ENCODE measurements at regions not wholly inside any gene's neighbourhood (a gene's known extent, or its start where the extent isn't known, plus 50 kb on each side); places are given as distances from the start of the nearest gene placed in this dataset.

DNA sequence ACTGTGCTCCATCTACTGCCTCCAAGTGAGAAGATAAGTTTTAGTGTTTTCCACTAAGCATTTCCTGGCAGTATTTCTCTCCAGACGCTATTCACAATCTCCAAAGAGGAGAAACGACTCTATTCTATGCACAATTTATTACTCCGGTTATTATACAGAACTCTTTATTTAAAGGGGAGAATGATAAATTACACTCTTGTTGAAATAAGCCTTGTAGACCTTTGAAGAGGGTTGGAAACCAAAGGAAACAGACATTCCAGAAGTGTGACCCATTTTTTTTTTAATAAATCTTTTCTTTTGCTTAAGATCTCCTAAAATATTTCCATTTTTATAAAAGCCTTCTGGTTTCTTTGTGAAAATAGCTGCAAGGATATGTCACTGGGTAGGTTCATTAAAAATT, 76.1 kb upstream of the HDAC9 start:
- Mint-ChIP-seq H3K4me1 (no peaks in the 10 kb centered on the region), H3K9me3 (peaks cover 0 to 2% (median 0%) of the 10 kb centered on the region in 8 donors), H3K36me3 (no peaks in the 10 kb centered on the region), H3K27me3 (peaks cover 0 to 1% of the 10 kb centered on the region in 2 donors), H3K4me3 (no peak overlapping the region), H3K27ac (no peak overlapping the region)
- Histone ChIP-seq H3K36me3 (ENCODE audit: insufficient read depth, low read length) (no peaks in the 10 kb centered on the region), H3K27ac (ENCODE audit: low read depth, low read length) (no peak overlapping the region), H3K9me3 (ENCODE audit: control insufficient read depth in 1 of 2, low read length in 2 of 2) (no peaks in the 10 kb centered on the region), H3K4me1 (ENCODE audit: insufficient read depth, low read length) (no peaks in the 10 kb centered on the region), H3K4me3 (ENCODE audit: low read length in 2 of 2) (no peak overlapping the region), H3K27me3 (ENCODE audit: insufficient read depth, low read length) (no peaks in the 10 kb centered on the region)
- intact Hi-C loops (cut with micrococcal nuclease): no loop called here
- ChIA-PET CTCF (ENCODE audit: partially characterized antibody) (no interaction called here), POLR2A (ENCODE audit: partially characterized antibody) (no interaction called here)
- no peak for DNase-seq

DNA sequence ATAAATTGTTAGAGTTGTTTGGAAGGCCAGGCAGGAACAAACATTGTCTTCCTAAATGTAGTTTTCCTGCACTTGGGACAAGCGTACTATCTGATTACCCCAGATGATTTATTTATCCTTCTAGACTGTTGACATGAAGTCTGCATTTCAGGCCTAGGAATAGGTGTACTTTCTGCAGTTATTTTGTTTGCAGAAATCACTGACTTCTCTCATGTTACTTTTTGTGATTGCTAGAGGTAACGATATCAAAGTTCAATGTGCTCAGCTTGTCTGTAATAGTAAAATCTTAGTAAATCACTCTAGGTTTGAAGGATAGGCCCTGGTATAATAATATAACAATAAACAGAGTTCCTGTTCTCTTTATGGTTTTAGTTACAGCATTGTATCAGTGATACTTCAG, 75.4 kb upstream of the HDAC9 start:
- intact Hi-C loops (cut with micrococcal nuclease): no loop called here
- CTCF ChIA-PET (ENCODE audit: partially characterized antibody): no interaction called here

DNA sequence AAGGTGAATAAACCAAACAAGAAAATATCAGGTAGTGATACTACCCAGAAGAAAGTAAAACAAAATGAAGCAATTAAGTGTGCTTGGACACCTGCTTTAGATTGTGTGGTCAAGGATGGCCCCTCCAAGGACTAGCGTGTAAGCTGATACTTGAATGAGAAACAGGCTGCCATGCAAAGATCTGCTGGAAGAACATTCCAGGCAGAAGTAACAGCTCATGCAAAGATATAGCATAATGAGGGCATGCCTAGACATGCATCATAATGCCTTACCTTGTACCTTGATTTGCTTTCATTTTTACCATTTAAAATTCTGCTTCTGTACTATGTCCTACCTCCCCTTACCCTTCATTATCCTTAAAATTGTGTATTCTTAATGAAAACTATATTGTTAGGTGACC, 74.8 kb upstream of the HDAC9 start:
- Mint-ChIP-seq H3K9me3 (no peaks in the 10 kb centered on the region), H3K36me3 (no peaks in the 10 kb centered on the region), H3K4me1 (no peaks in the 10 kb centered on the region), H3K27ac (no peak overlapping the region), H3K27me3 (no peaks in the 10 kb centered on the region), H3K4me3 (no peak overlapping the region)
- intact Hi-C loops (cut with micrococcal nuclease): no loop called here
- H3K27ac ChIP-seq (ENCODE audit: low read depth, low read length): no peak overlapping the region
- no peak for DNase-seq
- POLR2A ChIA-PET (ENCODE audit: partially characterized antibody): no interaction called here
- no peaks in the 10 kb centered on the region for H3K27me3 ChIP-seq (ENCODE audit: insufficient read depth, low read length)
- CTCF ChIA-PET (ENCODE audit: partially characterized antibody): no interaction called here
- H3K36me3 ChIP-seq (ENCODE audit: insufficient read depth, low read length): no peaks in the 10 kb centered on the region
- H3K4me1 ChIP-seq (ENCODE audit: insufficient read depth, low read length): no peaks in the 10 kb centered on the region
- no peaks in the 10 kb centered on the region for H3K9me3 ChIP-seq (ENCODE audit: control insufficient read depth in 1 of 2, low read length in 2 of 2)
- no peak overlapping the region for H3K4me3 ChIP-seq (ENCODE audit: low read length in 2 of 2)

More for the DNA sequence above, 75.4 kb upstream of the HDAC9 start:
- Mint-ChIP-seq H3K36me3 (no peaks in the 10 kb centered on the region), H3K4me1 (no peaks in the 10 kb centered on the region), H3K27ac (no peak overlapping the region), H3K4me3 (no peak overlapping the region), H3K9me3 (no peaks in the 10 kb centered on the region), H3K27me3 (peaks cover 0 to under 1% of the 10 kb centered on the region in 2 donors)
- H3K4me3 ChIP-seq (ENCODE audit: low read length in 2 of 2): no peak overlapping the region
- H3K9me3 ChIP-seq (ENCODE audit: control insufficient read depth in 1 of 2, low read length in 2 of 2): no peaks in the 10 kb centered on the region
- no peaks in the 10 kb centered on the region for H3K36me3 ChIP-seq (ENCODE audit: insufficient read depth, low read length)
- H3K27me3 ChIP-seq (ENCODE audit: insufficient read depth, low read length): no peaks in the 10 kb centered on the region
- H3K4me1 ChIP-seq (ENCODE audit: insufficient read depth, low read length): no peaks in the 10 kb centered on the region
- POLR2A ChIA-PET (ENCODE audit: partially characterized antibody): no interaction called here
- DNase-seq: no peak
- H3K27ac ChIP-seq (ENCODE audit: low read depth, low read length): no peak overlapping the region

DNA sequence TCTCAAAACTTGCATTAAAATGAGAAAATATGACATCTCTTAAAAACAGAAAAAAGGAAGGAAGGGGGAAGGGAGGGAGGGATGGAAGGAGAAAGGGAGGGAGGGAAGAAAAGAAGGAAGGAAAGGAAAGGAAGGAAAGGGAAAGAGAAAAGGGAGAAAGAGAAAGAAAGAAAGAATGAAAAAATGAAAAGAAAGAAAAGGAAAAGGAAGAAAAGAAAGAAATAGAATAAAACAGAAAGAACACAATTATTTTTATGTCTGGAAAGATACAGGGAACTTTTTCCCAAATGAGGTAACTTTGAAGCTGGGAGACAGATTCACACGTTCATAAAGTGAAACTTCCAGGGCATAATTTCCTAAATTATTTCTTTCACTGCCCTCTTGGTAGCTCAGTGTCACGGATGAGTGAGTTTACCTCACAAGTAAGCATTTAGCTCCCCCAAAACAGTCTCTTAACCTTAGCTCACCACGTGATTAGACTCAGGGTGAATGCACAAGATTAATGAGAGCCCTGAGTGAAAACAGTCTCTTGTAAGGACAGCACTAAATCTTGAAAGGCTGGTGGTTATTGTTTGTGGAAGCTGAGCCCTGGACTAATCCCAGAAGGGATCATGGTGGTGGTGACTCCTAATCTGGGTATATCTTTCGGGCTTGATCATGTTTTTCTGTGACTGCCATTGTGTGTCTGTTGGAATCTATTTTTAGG, 74.1 kb upstream of the HDAC9 start:
- Mint-ChIP-seq H3K4me3 (no peak overlapping the region), H3K9me3 (no peaks in the 10 kb centered on the region), H3K4me1 (no peaks in the 10 kb centered on the region), H3K27ac (no peak overlapping the region), H3K36me3 (no peaks in the 10 kb centered on the region), H3K27me3 (no peaks in the 10 kb centered on the region)
- no peaks in the 10 kb centered on the region for H3K27me3 ChIP-seq (ENCODE audit: insufficient read depth, low read length)
- CTCF ChIA-PET (ENCODE audit: partially characterized antibody): no interaction called here
- DNase-seq: no peak
- no peak overlapping the region for H3K27ac ChIP-seq (ENCODE audit: low read depth, low read length)
- H3K9me3 ChIP-seq (ENCODE audit: control insufficient read depth in 1 of 2, low read length in 2 of 2): no peaks in the 10 kb centered on the region
- H3K36me3 ChIP-seq (ENCODE audit: insufficient read depth, low read length): no peaks in the 10 kb centered on the region
- intact Hi-C loops (cut with micrococcal nuclease): no loop called here
- no peaks in the 10 kb centered on the region for H3K4me1 ChIP-seq (ENCODE audit: insufficient read depth, low read length)
- POLR2A ChIA-PET (ENCODE audit: partially characterized antibody): no interaction called here
- H3K4me3 ChIP-seq (ENCODE audit: low read length in 2 of 2): no peak overlapping the region

DNA sequence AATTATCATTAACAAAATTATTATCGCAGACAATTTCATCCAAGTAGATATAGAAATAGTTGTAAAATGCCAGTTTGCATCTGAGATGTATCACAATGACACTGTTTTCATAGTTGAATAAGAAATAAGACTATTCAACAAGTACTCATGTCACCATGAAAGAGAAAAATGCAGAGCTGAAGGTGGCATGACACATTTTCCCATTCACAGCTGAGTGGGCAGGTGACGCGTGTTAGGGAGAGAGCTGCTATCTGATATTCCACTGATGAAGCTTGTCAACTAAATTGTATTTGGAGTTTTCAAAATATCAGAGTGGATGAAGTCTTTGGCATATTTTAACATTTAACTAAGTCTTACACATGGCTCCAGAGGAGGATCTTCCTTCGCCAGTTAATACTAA, 70.3 kb upstream of the HDAC9 start:
- Mint-ChIP-seq H3K4me1 (no peaks in the 10 kb centered on the region), H3K9me3 (peaks cover 0 to 3% (median 0%) of the 10 kb centered on the region in 8 donors), H3K4me3 (no peak overlapping the region), H3K27ac (no peak overlapping the region), H3K27me3 (no peaks in the 10 kb centered on the region), H3K36me3 (no peaks in the 10 kb centered on the region)
- H3K36me3 ChIP-seq (ENCODE audit: insufficient read depth, low read length): no peaks in the 10 kb centered on the region
- no peak overlapping the region for H3K27ac ChIP-seq (ENCODE audit: low read depth, low read length)
- no peak overlapping the region for H3K4me3 ChIP-seq (ENCODE audit: low read length in 2 of 2)
- H3K4me1 ChIP-seq (ENCODE audit: insufficient read depth, low read length): no peaks in the 10 kb centered on the region
- DNase-seq: no peak
- POLR2A ChIA-PET (ENCODE audit: partially characterized antibody): no interaction called here
- no peaks in the 10 kb centered on the region for H3K27me3 ChIP-seq (ENCODE audit: insufficient read depth, low read length)
- H3K9me3 ChIP-seq (ENCODE audit: control insufficient read depth in 1 of 2, low read length in 2 of 2): no peaks in the 10 kb centered on the region
- CTCF ChIA-PET (ENCODE audit: partially characterized antibody): no interaction called here
- intact Hi-C loops (cut with micrococcal nuclease): no loop called here

DNA sequence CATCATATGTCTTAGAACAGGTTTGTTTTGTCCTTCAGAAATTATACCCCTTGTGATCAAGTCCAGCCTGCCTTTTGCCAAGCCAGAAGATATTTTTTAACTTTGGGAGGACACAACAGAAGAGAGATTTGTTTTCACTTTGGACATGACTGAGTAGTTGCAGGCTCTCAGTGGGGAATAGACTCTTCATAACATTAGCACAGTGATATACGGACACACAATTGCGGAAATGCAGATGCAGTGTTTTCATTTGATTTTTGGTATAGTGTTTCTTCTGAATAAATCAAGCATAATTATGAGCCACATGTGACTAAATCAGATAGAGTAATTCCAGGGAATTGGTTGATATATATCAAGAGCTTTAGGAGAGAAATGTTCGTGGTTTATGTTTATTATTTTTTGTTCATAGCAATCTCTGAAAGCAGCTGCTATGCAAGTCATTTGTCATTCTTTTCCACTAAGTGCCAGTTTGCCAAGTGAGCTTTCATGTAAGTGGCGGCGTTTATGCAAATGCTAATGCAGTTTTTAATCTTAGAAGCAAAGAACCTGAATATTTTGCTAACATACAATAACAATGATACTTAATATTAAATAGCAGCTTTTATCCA, 69.6 kb upstream of the HDAC9 start:
- no peak overlapping the region for H3K4me3 ChIP-seq (ENCODE audit: low read length in 2 of 2)
- no peaks in the 10 kb centered on the region for H3K4me1 Mint-ChIP-seq
- CTCF ChIA-PET (ENCODE audit: partially characterized antibody): no interaction called here
- intact Hi-C loops (cut with micrococcal nuclease): no loop called here
- H3K27ac ChIP-seq (ENCODE audit: low read depth, low read length): no peak overlapping the region
- POLR2A ChIA-PET (ENCODE audit: partially characterized antibody): no interaction called here
- H3K9me3 ChIP-seq (ENCODE audit: control insufficient read depth in 1 of 2, low read length in 2 of 2): no peaks in the 10 kb centered on the region
- no peaks in the 10 kb centered on the region for H3K4me1 ChIP-seq (ENCODE audit: insufficient read depth, low read length)
- no peak for DNase-seq
- H3K36me3 ChIP-seq (ENCODE audit: insufficient read depth, low read length): no peaks in the 10 kb centered on the region
- peaks cover 0 to 3% (median 0%) of the 10 kb centered on the region in 8 donors for H3K9me3 Mint-ChIP-seq
- H3K27ac Mint-ChIP-seq: no peak overlapping the region
- H3K36me3 Mint-ChIP-seq: no peaks in the 10 kb centered on the region
- no peaks in the 10 kb centered on the region for H3K27me3 ChIP-seq (ENCODE audit: insufficient read depth, low read length)
- H3K4me3 Mint-ChIP-seq: no peak overlapping the region
- no peaks in the 10 kb centered on the region for H3K27me3 Mint-ChIP-seq

DNA sequence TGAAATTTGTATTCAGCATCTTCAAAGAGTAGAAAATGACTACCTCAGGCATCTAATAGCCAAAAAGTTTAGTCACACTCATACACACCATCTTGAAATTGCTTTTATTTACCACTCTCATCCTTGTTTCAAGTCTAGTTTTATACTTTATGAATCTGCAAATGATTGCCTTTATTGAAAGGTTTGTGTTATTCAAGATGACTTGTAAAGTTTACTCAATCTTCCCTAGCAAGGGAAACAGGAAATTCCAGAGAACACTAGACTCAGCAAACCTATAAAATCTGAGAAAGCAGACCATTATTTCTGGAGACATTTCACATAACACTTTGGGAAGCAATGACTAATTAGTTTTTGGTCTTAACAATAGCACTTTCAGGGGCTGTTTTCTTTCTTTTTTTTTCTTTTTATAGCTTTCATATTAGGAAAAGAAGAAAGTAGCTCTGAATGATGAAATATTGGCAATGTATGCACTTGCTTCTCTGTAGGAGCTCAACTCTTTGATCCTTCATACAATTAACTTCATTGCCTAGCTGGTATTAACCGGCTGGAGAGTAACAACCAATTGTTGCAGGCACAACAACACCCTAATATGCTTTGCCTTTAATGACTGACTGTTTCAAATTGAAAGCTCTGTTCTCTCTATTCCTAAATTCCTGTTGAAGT, 68.9 kb upstream of the HDAC9 start:
- CTCF ChIA-PET (ENCODE audit: partially characterized antibody): no interaction called here

More for the DNA sequence above, 68.9 kb upstream of the HDAC9 start:
- no peak for DNase-seq
- Mint-ChIP-seq H3K4me1 (no peaks in the 10 kb centered on the region), H3K27ac (no peak overlapping the region), H3K27me3 (no peaks in the 10 kb centered on the region), H3K4me3 (no peak overlapping the region), H3K9me3 (peaks cover 0 to 3% (median 0%) of the 10 kb centered on the region in 8 donors), H3K36me3 (no peaks in the 10 kb centered on the region)
- H3K9me3 ChIP-seq (ENCODE audit: control insufficient read depth in 1 of 2, low read length in 2 of 2): no peaks in the 10 kb centered on the region
- intact Hi-C loops (cut with micrococcal nuclease): no loop called here
- no peaks in the 10 kb centered on the region for H3K4me1 ChIP-seq (ENCODE audit: insufficient read depth, low read length)
- no peak overlapping the region for H3K27ac ChIP-seq (ENCODE audit: low read depth, low read length)
- H3K4me3 ChIP-seq (ENCODE audit: low read length in 2 of 2): no peak overlapping the region
- no peaks in the 10 kb centered on the region for H3K27me3 ChIP-seq (ENCODE audit: insufficient read depth, low read length)
- H3K36me3 ChIP-seq (ENCODE audit: insufficient read depth, low read length): no peaks in the 10 kb centered on the region
- POLR2A ChIA-PET (ENCODE audit: partially characterized antibody): no interaction called here
